ENCODE measurements at regions not wholly inside any gene's neighbourhood (a gene's known extent, or its start where the extent isn't known, plus 50 kb on each side); places are given as distances from the start of the nearest gene placed in this dataset.

- Histone ChIP-seq H3F3A (ENCODE audit: low read depth) (no peaks in the 10 kb centered on the region), H3K9ac (no peak overlapping the region), H3K4me2 (no peak overlapping the region), H3K27me3 (no peaks in the 10 kb centered on the region), H2AFZ (replicated peaks) (no peak overlapping the region), H3K79me2 (ENCODE audit: low read depth) (no peaks in the 10 kb centered on the region), H3K9me3 (ENCODE audit: low read depth) (no peaks in the 10 kb centered on the region), H4K20me1 (ENCODE audit: low read depth) (no peaks in the 10 kb centered on the region), H3K27ac (no peak overlapping the region), H3K4me3 (no peak overlapping the region), H3K36me3 (no peaks in the 10 kb centered on the region), H3K4me1 (no peaks in the 10 kb centered on the region)
- peaks cover 12% of the 10 kb centered on the region for H3K9me3 Mint-ChIP-seq
- TF ChIP-seq EZH2 (IDR thresholded peaks at IDR 0.05) (no peak), EZH2phosphoT487 (IDR thresholded peaks at IDR 0.05) (no peak), CTCF (IDR thresholded peaks at IDR 0.05) (no peak)
- peaks cover 8% of the 10 kb centered on the region for H3K4me1 Mint-ChIP-seq
- no peak overlapping the region for H3K4me3 Mint-ChIP-seq
- no peak for DNase-seq (ENCODE audit: low spot score)
- peaks cover 5% of the 10 kb centered on the region for H3K27me3 Mint-ChIP-seq (ENCODE audit: insufficient read depth, low read depth)
- H3K27ac Mint-ChIP-seq: no peak overlapping the region
- H3K36me3 Mint-ChIP-seq: no peaks in the 10 kb centered on the region
Observed at GRCh38 chr2:5563411-5563810, 128.8 kb upstream of the SOX11 start.

- DNase-seq (ENCODE audit: low spot score): no peak
- Histone ChIP-seq H3K9ac (no peak overlapping the region), H3F3A (ENCODE audit: low read depth) (no peaks in the 10 kb centered on the region), H3K79me2 (ENCODE audit: low read depth) (no peaks in the 10 kb centered on the region), H3K4me3 (no peak overlapping the region), H3K4me2 (no peak overlapping the region), H3K4me1 (no peaks in the 10 kb centered on the region), H3K27me3 (no peaks in the 10 kb centered on the region), H2AFZ (replicated peaks) (no peak overlapping the region), H4K20me1 (ENCODE audit: low read depth) (no peaks in the 10 kb centered on the region), H3K9me3 (ENCODE audit: low read depth) (no peaks in the 10 kb centered on the region), H3K36me3 (no peaks in the 10 kb centered on the region), H3K27ac (no peak overlapping the region)
- Mint-ChIP-seq H3K4me3 (no peak overlapping the region), H3K27ac (no peak overlapping the region), H3K4me1 (no peaks in the 10 kb centered on the region), H3K27me3 (ENCODE audit: insufficient read depth, low read depth) (peaks cover 7% of the 10 kb centered on the region), H3K36me3 (no peaks in the 10 kb centered on the region), H3K9me3 (no peaks in the 10 kb centered on the region)
- TF ChIP-seq EZH2 (IDR thresholded peaks at IDR 0.05): no peak
- TF ChIP-seq EZH2phosphoT487 (IDR thresholded peaks at IDR 0.05): no peak
- TF ChIP-seq CTCF (IDR thresholded peaks at IDR 0.05): no peak
Observed at GRCh38 chr2:5569256-5569655, 122.9 kb upstream of the SOX11 start.

- Mint-ChIP-seq H3K27me3 (ENCODE audit: insufficient read depth, low read depth) (peaks cover under 1% of the 10 kb centered on the region), H3K9me3 (peaks cover 8% of the 10 kb centered on the region), H3K4me3 (no peak overlapping the region), H3K36me3 (peaks cover 3% of the 10 kb centered on the region), H3K27ac (no peak overlapping the region), H3K4me1 (no peaks in the 10 kb centered on the region)
- Histone ChIP-seq H3K4me3 (no peak overlapping the region), H3K27ac (no peak overlapping the region), H2AFZ (replicated peaks) (no peak overlapping the region), H3K4me1 (no peaks in the 10 kb centered on the region), H3K27me3 (no peaks in the 10 kb centered on the region), H3K9ac (no peak overlapping the region), H3K4me2 (no peak overlapping the region), H4K20me1 (ENCODE audit: low read depth) (no peaks in the 10 kb centered on the region), H3F3A (ENCODE audit: low read depth) (no peaks in the 10 kb centered on the region), H3K36me3 (no peaks in the 10 kb centered on the region), H3K79me2 (ENCODE audit: low read depth) (no peaks in the 10 kb centered on the region), H3K9me3 (ENCODE audit: low read depth) (no peaks in the 10 kb centered on the region)
- no peak for TF ChIP-seq CTCF (IDR thresholded peaks at IDR 0.05)
- TF ChIP-seq EZH2phosphoT487 (IDR thresholded peaks at IDR 0.05): no peak
- TF ChIP-seq EZH2 (IDR thresholded peaks at IDR 0.05): no peak
- no peak for DNase-seq (ENCODE audit: low spot score)
Observed at GRCh38 chr2:5576015-5576414, 116.2 kb upstream of the SOX11 start.

All from neural progenitor cell (in vitro differentiated cells).